Mesenchymal stem cell (in vitro differentiated cells and primary cell): ENCODE measurements at regions not wholly inside any gene's neighbourhood (a gene's known extent, or its start where the extent isn't known, plus 50 kb on each side); places are given as distances from the start of the nearest gene placed in this dataset.

Source experiments
- DNase-seq: peaks from one replicate; pipeline ENCODE4 v3.0.0-alpha.2; 2013
- H2AFZ ChIP-seq: one replicate; pipeline ENCODE4 v1.6.1; 2013; ENCODE audit warnings: low read depth, mild to moderate bottlenecking, control low read depth, inconsistent platforms, low read length, moderate library complexity
- H2AK5ac ChIP-seq: 2 replicates; pipeline ENCODE4 v1.6.1; 2013; ENCODE audit warnings: low read length, moderate library complexity, mild to moderate bottlenecking, inconsistent platforms; ENCODE audit not compliant: severe bottlenecking
- H2BK120ac ChIP-seq: one replicate; pipeline ENCODE4 v1.6.1; 2013; ENCODE audit warnings: low read depth, mild to moderate bottlenecking, inconsistent platforms, low read length, moderate library complexity
- H2BK12ac ChIP-seq, 2 experiments: one replicate each; pipeline ENCODE4 v1.6.1; 2013; ENCODE audit warnings: inconsistent platforms in 2 of 2, low read length in 2 of 2, mild to moderate bottlenecking in 2 of 2, moderate library complexity in 2 of 2, control low read depth in 1 of 2
- H2BK15ac ChIP-seq: one replicate; pipeline ENCODE4 v1.6.1; 2013; ENCODE audit warnings: mild to moderate bottlenecking, low read depth, inconsistent platforms; ENCODE audit not compliant: poor library complexity, severe bottlenecking
- H2BK5ac ChIP-seq: 2 replicates; pipeline ENCODE4 v1.6.1; 2013; ENCODE audit warnings: low read depth, mild to moderate bottlenecking, low read length, control low read depth, inconsistent platforms; ENCODE audit not compliant: poor library complexity, severe bottlenecking
- H3K14ac ChIP-seq, 2 experiments: one replicate each; pipeline ENCODE4 v1.6.1; 2013; ENCODE audit warnings: inconsistent platforms in 2 of 2, low read length in 2 of 2, control low read depth in 1 of 2, mild to moderate bottlenecking in 1 of 2, moderate library complexity in 1 of 2
- H3K18ac ChIP-seq, 2 experiments: one replicate each; pipeline ENCODE4 v1.6.1; 2013; ENCODE audit warnings: inconsistent platforms in 2 of 2, low read length in 2 of 2, control low read depth in 1 of 2, low read depth in 1 of 2, mild to moderate bottlenecking in 1 of 2
- H3K23ac ChIP-seq, 2 experiments: one replicate each; pipeline ENCODE4 v1.6.1; 2013; ENCODE audit warnings: inconsistent platforms in 2 of 2, low read length in 2 of 2, mild to moderate bottlenecking in 2 of 2, moderate library complexity in 2 of 2, control low read depth in 1 of 2
- H3K27ac ChIP-seq: 2 replicates; pipeline ENCODE4 v1.5.1; 2013; ENCODE audit warnings: mild to moderate bottlenecking, moderate library complexity, low read length, control low read depth, inconsistent platforms; ENCODE audit not compliant: poor library complexity, severe bottlenecking
- H3K27me3 ChIP-seq, 2 experiments: 2 replicates each; pipeline versions ENCODE4 v1.6.1 to v1.7.0; 2013; ENCODE audit warnings: low read length in 2 of 2, mild to moderate bottlenecking in 2 of 2, moderate library complexity in 2 of 2, control low read depth in 1 of 2, inconsistent platforms in 1 of 2; ENCODE audit not compliant: control insufficient read depth in 1 of 2, insufficient read depth in 1 of 2
- H3K36me3 ChIP-seq, 2 experiments: 2 replicates each; pipeline versions ENCODE4 v1.6.1 to v1.7.0; 2013; ENCODE audit warnings: low read length in 2 of 2, control low read depth in 1 of 2, inconsistent platforms in 1 of 2, low read depth in 1 of 2, mild to moderate bottlenecking in 1 of 2; ENCODE audit not compliant: insufficient read depth in 2 of 2, control insufficient read depth in 1 of 2
- H3K4ac ChIP-seq, 2 experiments: one replicate each; pipeline ENCODE4 v1.6.1; 2013; ENCODE audit warnings: inconsistent platforms in 2 of 2, low read length in 2 of 2, mild to moderate bottlenecking in 2 of 2, moderate library complexity in 2 of 2, control low read depth in 1 of 2, low read depth in 1 of 2
- H3K4me1 ChIP-seq: 2 replicates; pipeline ENCODE4 v1.6.1; 2013; ENCODE audit warnings: low read depth, low read length, control low read depth; ENCODE audit not compliant: control insufficient read depth, insufficient read depth
- H3K4me2 ChIP-seq: 2 replicates; pipeline ENCODE4 v1.6.1; 2013; ENCODE audit warnings: low read length, mild to moderate bottlenecking, inconsistent platforms; ENCODE audit not compliant: poor library complexity, severe bottlenecking
- H3K4me3 ChIP-seq, 2 experiments: 2 replicates each; pipeline versions ENCODE4 v1.5.1 to v1.7.0; 2013; ENCODE audit warnings: low read length in 2 of 2, mild to moderate bottlenecking in 2 of 2, control low read depth in 1 of 2, low read depth in 1 of 2; ENCODE audit not compliant: insufficient read depth in 1 of 2
- H3K79me1 ChIP-seq: replicated peaks from 2 replicates; pipeline ENCODE4 v1.6.1; 2013; ENCODE audit warnings: mild to moderate bottlenecking, control low read depth, low read length, inconsistent platforms; ENCODE audit not compliant: poor library complexity, severe bottlenecking
- H3K9ac ChIP-seq: 2 replicates; pipeline ENCODE4 v1.7.0; 2013; ENCODE audit warnings: mild to moderate bottlenecking, low read length, moderate library complexity
- H3K9me3 ChIP-seq: 2 replicates; pipeline ENCODE4 v1.7.0; 2013; ENCODE audit warnings: mild to moderate bottlenecking, low read length; ENCODE audit not compliant: control insufficient read depth
- H4K8ac ChIP-seq: one replicate; pipeline ENCODE4 v1.6.1; 2013; ENCODE audit warnings: inconsistent platforms, mild to moderate bottlenecking, low read length, moderate library complexity
- H4K91ac ChIP-seq: one replicate; pipeline ENCODE4 v1.6.1; 2013; ENCODE audit warnings: mild to moderate bottlenecking, low read length, inconsistent platforms
- WGBS: methylation state at CpG from one replicate; pipeline ENCODE4 v1.1.7; 2013; ENCODE audit warnings: mixed read lengths; 5-methylcytosine and 5-hydroxymethylcytosine counted together

DNA sequence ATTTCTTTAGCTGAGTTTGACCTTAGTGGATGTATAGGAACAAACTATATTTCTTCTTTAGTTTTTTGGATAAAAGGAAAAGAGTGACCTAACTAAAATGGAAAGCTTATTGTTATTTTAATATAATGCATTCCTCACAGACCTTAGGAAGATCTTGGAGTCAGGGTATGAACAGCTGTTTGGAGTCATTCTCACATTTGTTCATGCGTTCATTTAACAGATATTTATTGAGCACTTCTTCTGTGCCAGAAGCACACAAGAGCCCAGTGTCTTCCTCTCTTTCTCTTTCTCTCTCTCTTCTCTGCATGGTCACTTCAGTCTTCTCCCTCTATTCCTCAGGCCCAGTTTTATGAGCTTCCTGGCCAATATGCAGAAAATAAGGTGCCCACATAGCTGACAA lies 744.0 kb upstream of the MAP3K7 start:
- WGBS, result 94% methylated on average over 1 of the region's 1 CpG
- DNase-seq, result no peak
- Histone ChIP-seq H3K9ac (no peak overlapping the region), H3K27me3 (no peaks in the 10 kb centered on the region), H3K23ac (no peak overlapping the region), H3K79me1 (no peaks in the 10 kb centered on the region), H3K4me1 (no peaks in the 10 kb centered on the region), H3K4me3 (no peak overlapping the region), H4K91ac (no peak overlapping the region), H3K9me3 (no peaks in the 10 kb centered on the region), H2BK15ac (no peak overlapping the region), H2BK5ac (no peak overlapping the region), H2BK12ac (no peak overlapping the region), H3K36me3 (no peaks in the 10 kb centered on the region), H2BK120ac (no peak overlapping the region), H3K4me2 (no peak overlapping the region), H4K8ac (no peak overlapping the region), H2AFZ (no peak overlapping the region), H2AK5ac (no peak overlapping the region), H3K27ac (no peak overlapping the region), H3K4ac (no peak overlapping the region), H3K18ac (no peak overlapping the region), H3K14ac (no peak overlapping the region)

DNA sequence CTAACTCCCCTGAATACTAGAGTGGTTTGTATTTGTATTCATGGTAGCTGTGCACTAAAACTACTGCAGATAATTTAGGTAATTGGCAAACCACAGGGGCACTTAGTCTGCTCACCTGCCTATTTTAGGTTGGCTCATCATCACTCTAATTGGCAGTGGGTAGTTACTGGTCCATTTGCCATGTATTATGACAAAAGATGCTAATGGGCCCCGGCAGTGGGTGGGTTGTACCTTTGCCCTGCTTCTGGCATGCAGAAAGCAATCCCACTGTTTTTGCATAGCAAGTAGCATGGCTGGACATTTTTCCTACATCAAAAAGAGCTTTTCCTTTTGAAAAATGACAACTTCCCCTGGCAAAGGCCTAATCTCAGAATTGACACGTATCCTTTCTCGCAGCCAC lies 741.4 kb upstream of the MAP3K7 start:
- Histone ChIP-seq H3K23ac (no peak overlapping the region), H3K18ac (no peak overlapping the region), H3K79me1 (no peaks in the 10 kb centered on the region), H2BK120ac (no peak overlapping the region), H3K4me2 (no peak overlapping the region), H3K14ac (no peak overlapping the region), H4K8ac (no peak overlapping the region), H3K4me1 (no peaks in the 10 kb centered on the region), H2BK5ac (no peak overlapping the region), H3K27ac (no peak overlapping the region), H2AK5ac (no peak overlapping the region), H2BK15ac (no peak overlapping the region), H2AFZ (no peak overlapping the region), H3K9ac (no peak overlapping the region), H3K9me3 (no peaks in the 10 kb centered on the region), H4K91ac (no peak overlapping the region), H3K4ac (no peak overlapping the region), H3K27me3 (no peaks in the 10 kb centered on the region), H3K4me3 (no peak overlapping the region), H3K36me3 (no peaks in the 10 kb centered on the region), H2BK12ac (no peak overlapping the region)
- over 99% methylated on average over 3 of the region's 3 CpGs for WGBS
- DNase-seq, result no peak

DNA sequence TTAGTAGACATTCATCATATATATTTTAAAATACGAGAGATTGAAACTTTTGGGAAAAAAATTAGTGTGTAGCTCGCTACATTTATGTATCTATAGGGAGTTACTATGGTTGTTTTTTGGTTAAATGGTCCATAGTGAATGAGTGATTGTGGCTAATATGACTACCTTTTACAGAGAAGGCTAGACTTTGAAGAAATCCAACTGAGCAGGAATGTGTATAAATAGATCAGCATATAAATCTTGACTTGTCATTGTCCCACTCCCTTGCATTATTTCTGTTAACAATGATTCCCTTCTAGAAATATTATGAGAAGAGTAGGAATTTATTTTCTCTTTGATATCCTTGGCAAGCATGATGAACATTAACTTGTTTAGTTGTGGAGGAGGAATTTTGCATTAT lies 737.8 kb upstream of the MAP3K7 start:
- WGBS, result 89% methylated on average over 2 of the region's 2 CpGs
- H3K9ac ChIP-seq, result no peak overlapping the region
- no peak overlapping the region for H3K14ac ChIP-seq
- H3K4me1 ChIP-seq, result no peaks in the 10 kb centered on the region
- no peaks in the 10 kb centered on the region for H3K27me3 ChIP-seq
- no peak overlapping the region for H3K27ac ChIP-seq
- H4K91ac ChIP-seq, result no peak overlapping the region
- H2BK120ac ChIP-seq, result no peak overlapping the region
- no peaks in the 10 kb centered on the region for H3K36me3 ChIP-seq
- no peaks in the 10 kb centered on the region for H3K9me3 ChIP-seq
- H3K79me1 ChIP-seq, result no peaks in the 10 kb centered on the region
- H2AK5ac ChIP-seq, result no peak overlapping the region
- H2BK5ac ChIP-seq, result no peak overlapping the region
- no peak overlapping the region for H2BK12ac ChIP-seq
- H2AFZ ChIP-seq, result no peak overlapping the region
- H3K4me2 ChIP-seq, result no peak overlapping the region
- H4K8ac ChIP-seq, result no peak overlapping the region
- no peak for DNase-seq
- H3K18ac ChIP-seq, result no peak overlapping the region
- H3K23ac ChIP-seq, result no peak overlapping the region
- H3K4me3 ChIP-seq, result no peak overlapping the region
- H2BK15ac ChIP-seq, result no peak overlapping the region
- H3K4ac ChIP-seq, result no peak overlapping the region

DNA sequence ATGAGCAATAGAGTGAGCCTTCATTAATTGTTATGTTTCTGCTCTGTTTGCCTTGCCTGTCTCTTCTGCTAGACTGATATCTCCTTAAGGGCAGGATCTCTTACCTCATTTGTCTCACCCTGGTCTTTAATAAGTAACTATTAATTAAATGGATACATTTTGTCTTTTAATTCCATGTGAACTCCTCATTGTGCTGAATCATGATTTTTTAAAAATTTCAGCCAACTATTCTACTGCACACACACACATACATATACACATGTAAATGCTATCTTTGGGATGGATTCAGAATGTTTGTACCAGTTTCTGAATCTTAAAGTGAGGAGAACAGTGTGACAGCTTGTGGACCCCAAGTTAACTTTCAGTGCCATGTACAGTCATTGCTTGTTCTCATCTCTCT lies 731.1 kb upstream of the MAP3K7 start:
- H4K91ac ChIP-seq, result no peak overlapping the region
- no peak for DNase-seq
- H3K9ac ChIP-seq, result no peak overlapping the region
- H3K9me3 ChIP-seq, result no peaks in the 10 kb centered on the region
- H2BK5ac ChIP-seq, result no peak overlapping the region
- H3K4me1 ChIP-seq, result no peaks in the 10 kb centered on the region
- H3K4ac ChIP-seq, result no peak overlapping the region
- H3K23ac ChIP-seq, result no peak overlapping the region
- H2AK5ac ChIP-seq, result no peak overlapping the region
- no peak overlapping the region for H3K4me3 ChIP-seq
- no peak overlapping the region for H3K27ac ChIP-seq
- no peaks in the 10 kb centered on the region for H3K27me3 ChIP-seq
- H2BK12ac ChIP-seq, result no peak overlapping the region
- H2BK15ac ChIP-seq, result no peak overlapping the region
- no peak overlapping the region for H4K8ac ChIP-seq
- no peaks in the 10 kb centered on the region for H3K79me1 ChIP-seq
- no peak overlapping the region for H3K4me2 ChIP-seq
- no peak overlapping the region for H2BK120ac ChIP-seq
- H3K36me3 ChIP-seq, result no peaks in the 10 kb centered on the region
- H2AFZ ChIP-seq, result no peak overlapping the region
- H3K18ac ChIP-seq, result no peak overlapping the region
- H3K14ac ChIP-seq, result no peak overlapping the region
